HEK293T (cell line): ENCODE measurements at regions not wholly inside any gene's neighbourhood (a gene's known extent, or its start where the extent isn't known, plus 50 kb on each side); places are given as distances from the start of the nearest gene placed in this dataset.

Source experiments
- ARNT ChIP-seq: fragments of 450-650 bp; IDR thresholded peaks from 2 replicates; pipeline ENCODE4 v1.6.1; 2017; ENCODE audit warnings: mild to moderate bottlenecking
- BHLHE40 ChIP-seq: fragments of 450-650 bp; IDR thresholded peaks from 2 replicates; pipeline ENCODE4 v1.6.1; 2016; ENCODE audit warnings: mild to moderate bottlenecking, moderate library complexity, borderline replicate concordance
- ELF4 ChIP-seq: fragments of 450-650 bp; IDR thresholded peaks from 2 replicates; pipeline ENCODE4 v1.6.1; 2017; ENCODE audit warnings: antibody characterized with exemption
- FOXA1 ChIP-seq: fragments of 450-650 bp; IDR thresholded peaks from 2 replicates; pipeline ENCODE4 v1.6.1; 2016; ENCODE audit warnings: mild to moderate bottlenecking
- FOXK2 ChIP-seq: fragments of 450-650 bp; IDR thresholded peaks from 2 replicates; pipeline ENCODE4 v1.6.1; 2016; ENCODE audit warnings: mild to moderate bottlenecking
- FOXM1 ChIP-seq: fragments of 450-650 bp; IDR thresholded peaks from 2 replicates; pipeline ENCODE4 v1.6.1; 2017; ENCODE audit warnings: mild to moderate bottlenecking, borderline replicate concordance
- HDGF ChIP-seq: fragments of 450-650 bp; IDR thresholded peaks from 2 replicates; pipeline ENCODE4 v1.6.1; 2017; ENCODE audit warnings: antibody characterized with exemption, borderline replicate concordance
- NFRKB ChIP-seq: fragments of 450-650 bp; IDR thresholded peaks from 2 replicates; pipeline ENCODE4 v1.6.1; 2016; ENCODE audit warnings: mild to moderate bottlenecking, moderate library complexity
- SP1 ChIP-seq: fragments of 450-650 bp; IDR thresholded peaks from 2 replicates; pipeline ENCODE4 v1.6.1; 2017
- SUZ12 ChIP-seq: fragments of 450-650 bp; IDR thresholded peaks from 2 replicates; pipeline ENCODE4 v1.6.1; 2016; ENCODE audit warnings: mild to moderate bottlenecking
- TARDBP ChIP-seq: fragments of 450-650 bp; IDR thresholded peaks from 2 replicates; pipeline ENCODE4 v1.6.1; 2016
- ZNF384 ChIP-seq: fragments of 450-650 bp; IDR thresholded peaks from 2 replicates; pipeline ENCODE4 v1.6.1; 2016

- TF ChIP-seq SUZ12: no peak
- TF ChIP-seq FOXM1: no peak
- no peak for TF ChIP-seq TARDBP
- TF ChIP-seq FOXK2: no peak
- no peak for TF ChIP-seq SP1
- TF ChIP-seq ELF4: no peak
- no peak for TF ChIP-seq HDGF
- no peak for TF ChIP-seq ZNF384
- TF ChIP-seq BHLHE40: no peak
- TF ChIP-seq ARNT: no peak
- TF ChIP-seq NFRKB: no peak
- no peak for TF ChIP-seq FOXA1
Measured at GRCh38 chrX:144612076-144612475, 635.2 kb upstream of the SPANXN1 start.
